Right lobe of liver (tissue), 4 donors: ENCODE measurements at regions not wholly inside any gene's neighbourhood (a gene's known extent, or its start where the extent isn't known, plus 50 kb on each side); places are given as distances from the start of the nearest gene placed in this dataset.
"Not testable (repeated sequence)": the region's sequence is repeated elsewhere in the genome, so short reads cannot be mapped to it uniquely, and the experiment has no call there.

ENCODE experiments used
- POLR2A ChIP-seq: fragments of 450-650 bp; IDR thresholded peaks from one replicate; pipeline ENCODE4 v1.6.1; 2017; ENCODE audit warnings: antibody characterized with exemption, mild to moderate bottlenecking
- TF ChIP-seq, protein P1 (sequence below), 4 donors: fragments of 200-600 bp in 3 of 4; fragments of 450-650 bp in 1 of 4; IDR thresholded peaks; one replicate each; pipeline versions ENCODE4 v1.5.1 to v1.8.0; 2016 to 2022; ENCODE audit warnings: antibody characterized with exemption in 4 of 4, mild to moderate bottlenecking in 2 of 4
- donor health status: DM: no; HTN: no; CAD: no.
- donor health status: DM: no; HTN: no; CAD: no.
- donor health status: DM: no; HTN: yes; CAD: no.

DNA sequence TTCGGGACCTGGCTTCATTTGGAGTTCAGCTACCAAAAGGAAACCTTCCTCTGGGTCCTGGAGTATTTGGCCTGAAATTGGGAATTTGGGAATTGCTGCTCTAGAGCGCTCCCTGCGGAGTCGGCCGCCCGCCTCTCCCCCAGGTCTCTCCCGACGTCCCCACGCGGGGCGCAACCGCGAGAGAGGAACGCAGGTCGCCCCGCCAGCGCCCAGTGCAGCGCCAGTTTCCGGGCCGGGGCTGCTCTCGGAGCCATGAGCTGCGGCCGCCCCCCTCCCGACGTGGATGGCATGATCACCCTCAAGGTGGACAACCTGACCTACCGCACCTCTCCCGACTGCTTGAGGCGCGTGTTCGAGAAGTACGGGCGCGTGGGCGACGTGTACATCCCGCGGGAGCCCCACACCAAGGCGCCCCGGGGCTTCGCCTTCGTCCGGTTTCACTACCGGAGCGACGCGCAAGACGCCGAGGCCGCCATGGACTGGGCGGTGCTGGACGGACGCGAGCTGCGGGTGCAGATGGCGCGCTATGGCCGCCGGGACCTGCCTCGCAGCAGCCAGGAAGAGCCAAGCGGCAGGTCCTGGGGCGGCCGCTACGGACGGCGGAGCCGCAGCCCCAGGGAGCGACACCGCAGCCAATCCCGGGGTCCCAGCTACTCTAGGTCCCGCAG is 529.2 kb downstream of the TNS3 start:
- not testable (repeated sequence) for TF ChIP-seq POLR2A
- TF ChIP-seq, protein P1, sequence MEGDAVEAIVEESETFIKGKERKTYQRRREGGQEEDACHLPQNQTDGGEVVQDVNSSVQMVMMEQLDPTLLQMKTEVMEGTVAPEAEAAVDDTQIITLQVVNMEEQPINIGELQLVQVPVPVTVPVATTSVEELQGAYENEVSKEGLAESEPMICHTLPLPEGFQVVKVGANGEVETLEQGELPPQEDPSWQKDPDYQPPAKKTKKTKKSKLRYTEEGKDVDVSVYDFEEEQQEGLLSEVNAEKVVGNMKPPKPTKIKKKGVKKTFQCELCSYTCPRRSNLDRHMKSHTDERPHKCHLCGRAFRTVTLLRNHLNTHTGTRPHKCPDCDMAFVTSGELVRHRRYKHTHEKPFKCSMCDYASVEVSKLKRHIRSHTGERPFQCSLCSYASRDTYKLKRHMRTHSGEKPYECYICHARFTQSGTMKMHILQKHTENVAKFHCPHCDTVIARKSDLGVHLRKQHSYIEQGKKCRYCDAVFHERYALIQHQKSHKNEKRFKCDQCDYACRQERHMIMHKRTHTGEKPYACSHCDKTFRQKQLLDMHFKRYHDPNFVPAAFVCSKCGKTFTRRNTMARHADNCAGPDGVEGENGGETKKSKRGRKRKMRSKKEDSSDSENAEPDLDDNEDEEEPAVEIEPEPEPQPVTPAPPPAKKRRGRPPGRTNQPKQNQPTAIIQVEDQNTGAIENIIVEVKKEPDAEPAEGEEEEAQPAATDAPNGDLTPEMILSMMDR (IDR thresholded peaks at IDR 0.05): not testable (repeated sequence)
